ENCODE measurements at regions not wholly inside any gene's neighbourhood (a gene's known extent, or its start where the extent isn't known, plus 50 kb on each side); places are given as distances from the start of the nearest gene placed in this dataset.
"Not testable (repeated sequence)": the region's sequence is repeated elsewhere in the genome, so short reads cannot be mapped to it uniquely, and the experiment has no call there.

DNA sequence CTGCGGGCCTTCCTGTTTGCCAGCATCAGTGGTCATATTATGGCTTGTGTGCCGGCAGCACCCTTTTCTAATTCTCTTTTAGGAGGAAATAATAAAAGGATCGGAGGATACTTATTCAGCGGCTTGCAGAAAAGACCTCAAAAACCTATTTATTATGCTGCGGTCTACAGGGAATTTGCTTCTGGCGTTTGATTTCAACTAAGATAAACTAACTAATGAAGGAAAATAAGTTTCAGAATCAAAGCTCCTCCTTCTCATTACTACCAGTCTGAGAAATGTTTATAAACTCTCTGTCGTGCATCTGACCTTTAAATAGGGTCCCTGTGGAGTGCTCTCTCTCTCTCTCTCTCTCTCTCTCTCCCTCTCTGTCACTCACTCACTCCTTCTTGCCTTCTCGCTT, 335.0 kb upstream of the GLI3 start:
- no peaks in the 10 kb centered on the region for H3K27me3 Mint-ChIP-seq
- POLR2A ChIA-PET, result interaction anchor here (0.6 kb wide), 1 partner anchor 1743 kb away, joined by 3 read pairs; no protein-coding TSS in a partner anchor
- no peaks in the 10 kb centered on the region for H3K4me1 Mint-ChIP-seq (ENCODE audit: low read depth)
- DNase-seq (no peak), ATAC-seq (no peak)
- H3K36me3 Mint-ChIP-seq (ENCODE audit: low read depth), result no peaks in the 10 kb centered on the region
- H3K27ac Mint-ChIP-seq, result no peak overlapping the region
- intact Hi-C loops (cut with micrococcal nuclease), result no loop called here
- H3K4me3 Mint-ChIP-seq, result no peak overlapping the region
- TF ChIP-seq CTCF (IDR thresholded peaks at IDR 0.05), result no peak
- CTCF ChIA-PET, result no interaction called here
- H3K9me3 Mint-ChIP-seq, result no peaks in the 10 kb centered on the region

DNA sequence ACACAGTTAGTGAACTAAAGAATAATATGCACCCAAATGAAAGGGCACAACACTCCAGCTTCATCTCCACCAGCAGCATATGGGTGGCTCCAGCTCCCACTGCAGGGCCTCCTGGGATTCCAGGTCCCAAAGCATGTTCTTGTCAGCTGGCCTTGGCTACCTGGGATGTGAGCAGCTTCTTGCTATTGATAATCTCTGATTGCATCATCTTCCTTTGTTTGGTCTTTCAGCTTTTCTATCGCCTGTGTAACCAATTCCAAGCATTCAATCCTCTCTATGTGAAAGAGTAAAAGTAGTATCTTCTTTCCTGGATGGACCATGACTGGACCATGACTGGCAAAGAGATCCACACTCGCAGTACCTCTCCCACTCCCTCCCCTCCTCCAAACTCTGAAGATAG, 333.9 kb upstream of the GLI3 start:
- no peaks in the 10 kb centered on the region for H3K36me3 Mint-ChIP-seq (ENCODE audit: low read depth)
- no peak overlapping the region for H3K4me3 Mint-ChIP-seq
- ChIA-PET CTCF (no interaction called here), POLR2A (no interaction called here)
- no peaks in the 10 kb centered on the region for H3K4me1 Mint-ChIP-seq (ENCODE audit: low read depth)
- no peak overlapping the region for H3K27ac Mint-ChIP-seq
- TF ChIP-seq CTCF (IDR thresholded peaks at IDR 0.05), result no peak
- H3K9me3 Mint-ChIP-seq, result no peaks in the 10 kb centered on the region
- no peak for DNase-seq
- no peaks in the 10 kb centered on the region for H3K27me3 Mint-ChIP-seq
- intact Hi-C loops (cut with micrococcal nuclease), result no loop called here
- no peak for ATAC-seq

DNA sequence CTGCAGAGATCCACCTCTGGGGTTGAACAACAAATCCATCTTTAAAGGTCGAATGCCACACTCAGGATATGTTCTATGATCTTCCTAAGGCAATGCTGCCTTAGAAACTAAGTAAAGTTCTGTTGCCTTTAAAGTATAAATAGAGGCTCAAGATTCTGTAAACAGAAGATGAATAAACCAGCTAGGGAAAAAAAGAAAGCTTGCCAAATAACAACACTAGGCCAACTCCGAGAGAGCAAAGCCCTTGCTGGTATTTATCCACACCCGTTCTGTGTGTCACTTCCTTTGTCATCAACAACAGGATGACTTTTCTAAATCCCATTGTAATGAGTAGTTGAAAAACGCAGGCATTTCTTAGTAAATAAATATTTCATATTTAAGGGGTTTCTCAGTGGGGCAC, 330.0 kb upstream of the GLI3 start:
- ATAC-seq, result no peak
- no peak overlapping the region for H3K27ac Mint-ChIP-seq
- ChIA-PET POLR2A (no interaction called here), CTCF (no interaction called here)
- TF ChIP-seq CTCF (IDR thresholded peaks at IDR 0.05), result no peak
- DNase-seq, result no peak
- H3K36me3 Mint-ChIP-seq (ENCODE audit: low read depth), result no peaks in the 10 kb centered on the region
- no peak overlapping the region for H3K4me3 Mint-ChIP-seq
- intact Hi-C loops (cut with micrococcal nuclease), result no loop called here
- H3K27me3 Mint-ChIP-seq, result no peaks in the 10 kb centered on the region
- H3K9me3 Mint-ChIP-seq, result peaks cover 7% of the 10 kb centered on the region
- no peaks in the 10 kb centered on the region for H3K4me1 Mint-ChIP-seq (ENCODE audit: low read depth)

DNA sequence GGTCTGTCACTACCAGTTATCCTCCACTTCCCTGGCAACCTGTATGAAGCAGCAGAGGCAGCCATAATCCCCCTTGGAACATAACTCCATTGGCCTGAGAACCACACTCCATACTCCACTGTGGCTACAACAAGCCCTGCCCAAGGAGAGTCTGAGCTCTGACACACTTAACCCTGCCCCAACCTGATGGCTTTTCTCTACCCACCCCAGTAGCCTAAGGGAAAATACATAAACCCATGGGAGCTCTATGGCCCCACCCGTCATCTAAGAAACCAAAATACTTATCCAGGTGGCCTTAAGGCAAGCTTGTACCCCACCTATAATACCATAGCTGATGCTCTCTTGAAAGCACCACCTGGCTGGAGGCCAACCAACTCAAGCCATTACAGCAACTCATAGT, 324.8 kb upstream of the GLI3 start:
- Mint-ChIP-seq H3K27me3 (no peaks in the 10 kb centered on the region), H3K36me3 (ENCODE audit: low read depth) (no peaks in the 10 kb centered on the region), H3K4me1 (ENCODE audit: low read depth) (no peaks in the 10 kb centered on the region), H3K9me3 (peaks cover 13% of the 10 kb centered on the region), H3K27ac (no peak overlapping the region), H3K4me3 (no peak overlapping the region)
- intact Hi-C loops (cut with micrococcal nuclease), result no loop called here
- DNase-seq, result no peak
- TF ChIP-seq CTCF (IDR thresholded peaks at IDR 0.05), result no peak
- ATAC-seq, result no peak
- ChIA-PET POLR2A (no interaction called here), CTCF (no interaction called here)

- no peaks in the 10 kb centered on the region for H3K27me3 Mint-ChIP-seq
- ChIA-PET CTCF (no interaction called here), POLR2A (no interaction called here)
- no peak for DNase-seq
- intact Hi-C loops (cut with micrococcal nuclease), result no loop called here
- H3K27ac Mint-ChIP-seq, result no peak overlapping the region
- H3K36me3 Mint-ChIP-seq (ENCODE audit: low read depth), result no peaks in the 10 kb centered on the region
- TF ChIP-seq CTCF (IDR thresholded peaks at IDR 0.05), result no peak
- H3K9me3 Mint-ChIP-seq, result peaks cover 17% of the 10 kb centered on the region
- no peaks in the 10 kb centered on the region for H3K4me1 Mint-ChIP-seq (ENCODE audit: low read depth)
- no peak for ATAC-seq
- H3K4me3 Mint-ChIP-seq, result no peak overlapping the region
These were observed 323.9 kb upstream of the GLI3 start for GRCh38 chr7:42560866-42561265.

DNA sequence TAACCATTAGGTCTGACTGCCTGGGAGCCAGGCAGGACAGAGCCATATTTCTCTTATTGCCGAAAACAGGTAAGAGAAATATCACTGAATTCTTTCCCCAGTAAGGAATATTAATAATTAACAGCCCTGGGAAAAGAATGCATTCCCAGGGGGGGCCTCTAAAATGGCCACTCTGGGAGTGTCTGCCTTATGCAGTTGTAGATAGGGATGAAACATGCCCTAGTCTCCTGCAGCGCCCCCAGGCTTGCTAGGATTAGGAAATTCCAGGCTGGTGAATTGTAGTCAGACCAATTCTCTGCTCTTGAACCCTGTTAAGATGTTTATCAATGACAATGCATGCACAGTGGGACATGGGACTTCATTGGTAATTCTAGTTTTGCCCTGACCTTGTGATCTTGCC, 317.9 kb upstream of the GLI3 start:
- H3K27ac Mint-ChIP-seq; intact Hi-C loops (cut with micrococcal nuclease); ATAC-seq: not testable (repeated sequence)

More for the DNA sequence above, 317.9 kb upstream of the GLI3 start:
- peaks cover 21% of the 10 kb centered on the region for H3K9me3 Mint-ChIP-seq
- H3K4me1 Mint-ChIP-seq (ENCODE audit: low read depth); H3K27me3 Mint-ChIP-seq; H3K4me3 Mint-ChIP-seq; POLR2A ChIA-PET; H3K36me3 Mint-ChIP-seq (ENCODE audit: low read depth); CTCF ChIA-PET; DNase-seq: not testable (repeated sequence)

Data from activated CD8-positive, alpha-beta T cell treated with anti-CD3 and anti-CD28 coated beads for 36 hours (primary cell).